Ovary (tissue), 7 donors: ENCODE measurements at regions not wholly inside any gene's neighbourhood (a gene's known extent, or its start where the extent isn't known, plus 50 kb on each side); places are given as distances from the start of the nearest gene placed in this dataset.

Experiments
- DNase-seq, 5 donors: peaks; one replicate each; pipeline ENCODE4 v3.0.0-alpha.2; 2019 to 2020
- H3K27ac ChIP-seq, 2 donors: fragments of 200-600 bp; one replicate each; pipeline versions ENCODE4 v1.5.1 to v1.8.0; 2019 to 2022
- H3K27me3 ChIP-seq: fragments of 200-600 bp; one replicate; pipeline ENCODE4 v1.8.0; 2022
- H3K36me3 ChIP-seq: fragments of 200-600 bp; sonication (generic); one replicate; pipeline ENCODE4 v1.5.1; 2019
- H3K4me1 ChIP-seq: one replicate; pipeline ENCODE4 v1.8.1; 2013; ENCODE audit warnings: mild to moderate bottlenecking, moderate library complexity; ENCODE audit not compliant: insufficient read depth
- H3K4me3 ChIP-seq: fragments of 200-600 bp; sonication (generic); one replicate; pipeline ENCODE4 v1.5.1; 2017
- H3K9me3 ChIP-seq, 2 donors: fragments of 200-600 bp in 1 of 2; sonication (generic) in 1 of 2; one replicate each; pipeline versions ENCODE4 v1.5.1 to v1.8.1; 2013 to 2019; ENCODE audit warnings: mild to moderate bottlenecking in 1 of 2, moderate library complexity in 1 of 2
- CTCF ChIP-seq, 3 donors: fragments of 450-650 bp in 2 of 3; fragments of 200-600 bp in 1 of 3; IDR thresholded peaks; one replicate each; pipeline versions ENCODE4 v1.5.1 to v1.8.0; 2016 to 2022; ENCODE audit warnings: antibody characterized with exemption in 3 of 3, mild to moderate bottlenecking in 1 of 3
- EP300 ChIP-seq: sonication (generic); formaldehyde crosslinking; IDR thresholded peaks from one replicate; pipeline ENCODE4 v1.6.1; 2017; ENCODE audit warnings: antibody characterized with exemption
- POLR2A ChIP-seq: fragments of 450-650 bp; IDR thresholded peaks from one replicate; pipeline ENCODE4 v1.6.1; 2017; ENCODE audit warnings: antibody characterized with exemption, mild to moderate bottlenecking, moderate library complexity
- WGBS, 3 donors: extraction: QIAGEN DNeasy Blood & Tissue Kit in 1 of 3; methylation state at CpG; one replicate each; pipeline versions ENCODE4 v1.1.5 to v1.1.7; 2013 to 2017; 5-methylcytosine and 5-hydroxymethylcytosine counted together
- intact Hi-C, 4 donors: fragments of 100-400 bp; cut with DNase I; formaldehyde crosslinking; loops; one replicate each; pipeline versions ENCODE4 v1.11.0 to v1.15.1; 2022 to 2023
- donor health status: DM: no; HTN: no; CAD: no; lungs with moderate emphysema.
- donor health status: DM: no; HTN: no; CAD: no.
- donor health status: Bipolar disorder and iron deficiency.
- donor health status: DM: no; HTN: no; CAD: no.
- donor health status: DM: yes; HTN: yes; CAD: no.

GRCh38 chr10:56606202-56606601 is 245.1 kb upstream of the ZWINT start:
- TF ChIP-seq CTCF (IDR thresholded peaks at IDR 0.05) (no peak), POLR2A (no peak), EP300 (no peak)
- Histone ChIP-seq H3K9me3 (no peaks in the 10 kb centered on the region), H3K27ac (no peak overlapping the region), H3K4me1 (no peaks in the 10 kb centered on the region), H3K36me3 (no peaks in the 10 kb centered on the region), H3K4me3 (no peak overlapping the region), H3K27me3 (no peaks in the 10 kb centered on the region)
- WGBS, 3 donors = 90 to 93% (median 92%) methylated on average over 1 of the region's 1 CpG
- intact Hi-C loops = no loop called here
- DNase-seq = no peak

GRCh38 chr10:56605051-56605450 is 244.0 kb upstream of the ZWINT start:
- Histone ChIP-seq H3K27me3 (no peaks in the 10 kb centered on the region), H3K4me3 (no peak overlapping the region), H3K27ac (no peak overlapping the region), H3K4me1 (no peaks in the 10 kb centered on the region), H3K9me3 (no peaks in the 10 kb centered on the region), H3K36me3 (no peaks in the 10 kb centered on the region)
- WGBS, 3 donors = 4 to 10% (median 6%) methylated on average over 8 of the region's 8 CpGs
- intact Hi-C loops = no loop called here
- TF ChIP-seq CTCF (IDR thresholded peaks at IDR 0.05) = no peak
- no peak for TF ChIP-seq EP300
- TF ChIP-seq POLR2A = no peak
- peak in 1 of 5 donors; percentile 17 for DNase-seq

- no peak for DNase-seq
- intact Hi-C loops = no loop called here
- 82 to 86% (median 83%) methylated on average over 12 of the region's 12 CpGs for WGBS, 3 donors
- H3K4me3 ChIP-seq = no peak overlapping the region
- H3K27me3 ChIP-seq = no peaks in the 10 kb centered on the region
- H3K4me1 ChIP-seq = no peaks in the 10 kb centered on the region
- TF ChIP-seq POLR2A (no peak), EP300 (no peak), CTCF (IDR thresholded peaks at IDR 0.05) (no peak)
- H3K36me3 ChIP-seq = no peaks in the 10 kb centered on the region
- H3K9me3 ChIP-seq = no peaks in the 10 kb centered on the region
- H3K27ac ChIP-seq = no peak overlapping the region
Measured at GRCh38 chr10:56604624-56605023, 243.6 kb upstream of the ZWINT start.

GRCh38 chr10:56599201-56599600 is 238.1 kb upstream of the ZWINT start:
- no peak for TF ChIP-seq EP300
- no peak for TF ChIP-seq POLR2A
- TF ChIP-seq CTCF (IDR thresholded peaks at IDR 0.05) = no peak
- no peaks in the 10 kb centered on the region for H3K9me3 ChIP-seq
- no peaks in the 10 kb centered on the region for H3K4me1 ChIP-seq
- no peaks in the 10 kb centered on the region for H3K36me3 ChIP-seq
- intact Hi-C loops = no loop called here
- H3K27me3 ChIP-seq = no peaks in the 10 kb centered on the region
- no peak for DNase-seq
- H3K27ac ChIP-seq = no peak overlapping the region
- no peak overlapping the region for H3K4me3 ChIP-seq
- 89 to 93% (median 91%) methylated on average over 2 of the region's 2 CpGs for whole genome bisulfite sequencing, 3 donors

- H3K9me3 ChIP-seq = no peaks in the 10 kb centered on the region
- no peak overlapping the region for H3K27ac ChIP-seq
- no peak overlapping the region for H3K4me3 ChIP-seq
- TF ChIP-seq CTCF (IDR thresholded peaks at IDR 0.05) = no peak
- no peak for TF ChIP-seq POLR2A
- TF ChIP-seq EP300 = no peak
- H3K36me3 ChIP-seq = no peaks in the 10 kb centered on the region
- WGBS, 3 donors = 69 to 75% (median 74%) methylated on average over 4 of the region's 4 CpGs
- intact Hi-C loops = no loop called here
- no peaks in the 10 kb centered on the region for H3K27me3 ChIP-seq
- no peak for DNase-seq
- no peaks in the 10 kb centered on the region for H3K4me1 ChIP-seq
Measured at GRCh38 chr10:56596257-56596656, 235.2 kb upstream of the ZWINT start.
